T-cell (primary cell): ENCODE measurements at regions not wholly inside any gene's neighbourhood (a gene's known extent, or its start where the extent isn't known, plus 50 kb on each side); places are given as distances from the start of the nearest gene placed in this dataset.
"Not testable (repeated sequence)": the region's sequence is repeated elsewhere in the genome, so short reads cannot be mapped to it uniquely, and the experiment has no call there.

ENCODE experiments used
- ATAC-seq, 4 experiments: fragments of 200-7000 bp in 3 of 4; fragments of 150-1000 bp in 1 of 4; cut with Tn5 transposase; replicated peaks in 1 of 4; 1 replicate in 3 of 4; 2 replicates in 1 of 4; pipeline ENCODE4 v1.10.0; 2021; ENCODE audit warnings: moderate library complexity in 3 of 4, mild to moderate bottlenecking in 2 of 4, moderate number of reproducible peaks in 1 of 4
- CTCF ChIA-PET, 2 donors: fragments of 300-600 bp; sonication (Branson Sonifier 250); formaldehyde crosslinking; loops; one replicate each; lab custom pipeline; 2022; ENCODE audit warnings: antibody characterized with exemption in 2 of 2; lab: Charles Lee
- POLR2A ChIA-PET, 2 donors: fragments of 300-600 bp; sonication (Branson Sonifier 250); formaldehyde crosslinking; loops; one replicate each; lab custom pipeline; 2022; ENCODE audit warnings: antibody characterized with exemption in 2 of 2; lab: Charles Lee
- DNase-seq, 35 experiments: peaks; one replicate each; pipeline versions ENCODE4 v3.0.0 to v3.0.0-alpha.2; 2013 to 2023
- H3K27ac ChIP-seq: one replicate; pipeline ENCODE4 v1.5.1; 2013; ENCODE audit warnings: low read length
- H3K27me3 ChIP-seq, 2 experiments: replicated peaks in 1 of 2; 1 replicate in 1 of 2; 2 replicates in 1 of 2; pipeline versions ENCODE4 v1.6.1 to v1.7.0; 2013; ENCODE audit warnings: low read length in 1 of 2, mixed read lengths in 1 of 2; ENCODE audit not compliant: control insufficient read depth in 2 of 2, insufficient read depth in 2 of 2; ENCODE audit errors: extremely low read depth in 1 of 2
- H3K36me3 ChIP-seq, 2 donors: 1 replicate in 1 of 2; 2 replicates in 1 of 2; pipeline versions ENCODE4 v1.6.1 to v1.7.0; 2013; ENCODE audit warnings: low read length in 1 of 2; ENCODE audit not compliant: control insufficient read depth in 2 of 2, insufficient read depth in 1 of 2; ENCODE audit errors: extremely low read depth in 1 of 2
- H3K4me1 ChIP-seq, 2 experiments: 1 replicate in 1 of 2; 2 replicates in 1 of 2; pipeline versions ENCODE4 v1.6.1 to v1.7.0; 2013; ENCODE audit warnings: low read length in 2 of 2, mixed read lengths in 1 of 2; ENCODE audit not compliant: insufficient read depth in 2 of 2, control insufficient read depth in 1 of 2; ENCODE audit errors: extremely low read depth in 1 of 2
- H3K4me3 ChIP-seq, 2 donors: 1 replicate in 1 of 2; 2 replicates in 1 of 2; pipeline versions ENCODE4 v1.5.1 to v1.7.0; 2013; ENCODE audit warnings: mild to moderate bottlenecking in 2 of 2, low read length in 1 of 2, moderate library complexity in 1 of 2; ENCODE audit not compliant: control insufficient read depth in 1 of 2; ENCODE audit errors: extremely low read depth in 1 of 2
- H3K9me3 ChIP-seq: 2 replicates; pipeline ENCODE4 v1.7.0; 2013
- H3K27ac Mint-ChIP-seq, 2 donors: one replicate each; pipeline ENCODE4 v1.8.0; 2020 to 2021; ENCODE audit warnings: mild to moderate bottlenecking in 2 of 2, mixed read lengths in 2 of 2
- H3K27me3 Mint-ChIP-seq, 2 donors: one replicate each; pipeline ENCODE4 v1.8.0; 2021 to 2022; ENCODE audit warnings: mixed read lengths in 2 of 2
- H3K36me3 Mint-ChIP-seq: one replicate; pipeline ENCODE4 v1.8.0; 2021; ENCODE audit warnings: mixed read lengths
- H3K4me1 Mint-ChIP-seq, 3 donors: one replicate each; pipeline ENCODE4 v1.8.0; 2020 to 2022; ENCODE audit warnings: mixed read lengths in 3 of 3, mild to moderate bottlenecking in 1 of 3
- H3K4me3 Mint-ChIP-seq, 3 donors: one replicate each; pipeline ENCODE4 v1.8.0; 2020 to 2022; ENCODE audit warnings: mild to moderate bottlenecking in 3 of 3, mixed read lengths in 3 of 3, moderate library complexity in 3 of 3
- H3K9me3 Mint-ChIP-seq, 3 donors: one replicate each; pipeline ENCODE4 v1.8.0; 2020 to 2022; ENCODE audit warnings: mixed read lengths in 3 of 3
- WGBS: methylation state at CpG from one replicate; pipeline ENCODE4 v1.1.5; 2013; ENCODE audit warnings: missing lambda C conversion rate; ENCODE audit not compliant: insufficient coverage; 5-methylcytosine and 5-hydroxymethylcytosine counted together

- Histone ChIP-seq H3K4me3 (no peak overlapping the region), H3K4me1 (no peaks in the 10 kb centered on the region), H3K9me3 (no peaks in the 10 kb centered on the region), H3K27me3 (no peaks in the 10 kb centered on the region), H3K27ac (no peak overlapping the region), H3K36me3 (peaks cover 3 to 26% of the 10 kb centered on the region in 2 donors)
- DNase-seq (no peak), ATAC-seq (no peak)
- H3K9me3 Mint-ChIP-seq = no peaks in the 10 kb centered on the region
- H3K27ac Mint-ChIP-seq = no peak overlapping the region
- no peaks in the 10 kb centered on the region for H3K4me1 Mint-ChIP-seq
- no peak overlapping the region for H3K4me3 Mint-ChIP-seq
- H3K27me3 Mint-ChIP-seq = no peaks in the 10 kb centered on the region
- peaks cover 55% of the 10 kb centered on the region for H3K36me3 Mint-ChIP-seq
- ChIA-PET POLR2A (no interaction called here), CTCF (no interaction called here)
- no CpG with 5 or more reads among the region's 3 CpGs for WGBS
These were observed 73.8 kb upstream of the ANKS1B start for GRCh38 chr12:100058482-100059029.

GRCh38 chr12:100046202-100046601, 61.5 kb upstream of the ANKS1B start:
- CTCF ChIA-PET, DNase-seq, H3K27ac Mint-ChIP-seq, H3K27me3 Mint-ChIP-seq, H3K4me1 Mint-ChIP-seq, H3K4me3 ChIP-seq, H3K9me3 ChIP-seq, POLR2A ChIA-PET, H3K4me1 ChIP-seq, H3K27ac ChIP-seq, H3K27me3 ChIP-seq, H3K9me3 Mint-ChIP-seq, ATAC-seq, H3K4me3 Mint-ChIP-seq: not testable (repeated sequence)
- H3K36me3 Mint-ChIP-seq = peaks cover 86% of the 10 kb centered on the region
- 100% methylated on average over 1 of the region's 3 CpGs for WGBS
- peaks cover 0 to 23% of the 10 kb centered on the region in 2 donors for H3K36me3 ChIP-seq

- Histone ChIP-seq H3K36me3 (peaks cover 0 to 19% of the 10 kb centered on the region in 2 donors), H3K27ac (no peak overlapping the region), H3K9me3 (no peaks in the 10 kb centered on the region), H3K4me3 (no peak overlapping the region), H3K27me3 (no peaks in the 10 kb centered on the region), H3K4me1 (no peaks in the 10 kb centered on the region)
- WGBS = 100% methylated on average over 1 of the region's 3 CpGs
- H3K27me3 Mint-ChIP-seq = no peaks in the 10 kb centered on the region
- no peak overlapping the region for H3K27ac Mint-ChIP-seq
- no peaks in the 10 kb centered on the region for H3K4me1 Mint-ChIP-seq
- H3K36me3 Mint-ChIP-seq = peaks cover 80% of the 10 kb centered on the region
- no peak for DNase-seq
- CTCF ChIA-PET = no interaction called here
- POLR2A ChIA-PET = no interaction called here
- no peak for ATAC-seq
- no peak overlapping the region for H3K4me3 Mint-ChIP-seq
- H3K9me3 Mint-ChIP-seq = peaks cover 0 to 4% (median 4%) of the 10 kb centered on the region in 3 donors
These were observed 59.5 kb upstream of the ANKS1B start for GRCh38 chr12:100044266-100044665.

GRCh38 chr12:100043631-100044030, 58.9 kb upstream of the ANKS1B start:
- no peaks in the 10 kb centered on the region for H3K9me3 ChIP-seq
- no peak overlapping the region for H3K27ac ChIP-seq
- Mint-ChIP-seq H3K27me3 (no peaks in the 10 kb centered on the region), H3K27ac (no peak overlapping the region), H3K4me3 (no peak overlapping the region), H3K9me3 (peaks cover 0 to 4% (median 4%) of the 10 kb centered on the region in 3 donors), H3K36me3 (peaks cover 77% of the 10 kb centered on the region), H3K4me1 (no peaks in the 10 kb centered on the region)
- H3K4me1 ChIP-seq = no peaks in the 10 kb centered on the region
- ChIA-PET CTCF (no interaction called here), POLR2A (no interaction called here)
- H3K4me3 ChIP-seq = no peak overlapping the region
- ATAC-seq = no peak
- DNase-seq = no peak
- H3K27me3 ChIP-seq = no peaks in the 10 kb centered on the region
- H3K36me3 ChIP-seq = peaks cover 0 to 22% of the 10 kb centered on the region in 2 donors
